GM23338 (cell line): ENCODE measurements at regions not wholly inside any gene's neighbourhood (a gene's known extent, or its start where the extent isn't known, plus 50 kb on each side); places are given as distances from the start of the nearest gene placed in this dataset.

Source experiments
- ATAC-seq: fragments of 200-7000 bp; cut with Tn5 transposase; 3 replicates; pipeline ENCODE4 v1.9.1; 2020
- DNase-seq: peaks from one replicate; pipeline ENCODE4 v3.0.0-alpha.2; 2015; ENCODE audit warnings: low spot score
- H2AFZ ChIP-seq: fragments of 200-600 bp; sonication (generic); 2 replicates; pipeline ENCODE4 v1.8.0; 2016; ENCODE audit warnings: antibody characterized with exemption, mild to moderate bottlenecking, moderate library complexity
- H3F3A ChIP-seq: fragments of 200-600 bp; sonication (generic); replicated peaks from 2 replicates; pipeline ENCODE4 v1.8.0; 2017; ENCODE audit warnings: antibody characterized with exemption, mixed run types, low read depth
- H3K27ac ChIP-seq: fragments of 200-600 bp; sonication (generic); 2 replicates; pipeline ENCODE4 v1.6.1; 2016; ENCODE audit warnings: low read depth
- H3K27me3 ChIP-seq: fragments of 200-600 bp; sonication (generic); 2 replicates; pipeline ENCODE4 v1.8.0; 2016; ENCODE audit warnings: mild to moderate bottlenecking, mixed run types, moderate library complexity; ENCODE audit not compliant: insufficient read depth
- H3K36me3 ChIP-seq: fragments of 200-600 bp; sonication (generic); 2 replicates; pipeline ENCODE4 v1.8.0; 2016; ENCODE audit warnings: mild to moderate bottlenecking; ENCODE audit not compliant: insufficient read depth
- H3K4me1 ChIP-seq: fragments of 200-600 bp; sonication (generic); 2 replicates; pipeline ENCODE4 v1.8.0; 2016; ENCODE audit warnings: mild to moderate bottlenecking, moderate library complexity; ENCODE audit not compliant: insufficient read depth
- H3K4me2 ChIP-seq: fragments of 200-600 bp; sonication (generic); 2 replicates; pipeline ENCODE4 v1.7.1; 2017; ENCODE audit warnings: mixed run types
- H3K4me3 ChIP-seq: fragments of 200-600 bp; sonication (generic); 2 replicates; pipeline ENCODE4 v1.6.1; 2016; ENCODE audit warnings: mixed run types
- H3K79me2 ChIP-seq: fragments of 200-600 bp; sonication (generic); replicated peaks from 2 replicates; pipeline ENCODE4 v1.8.0; 2017; ENCODE audit warnings: mild to moderate bottlenecking; ENCODE audit not compliant: insufficient read depth
- H3K9me2 ChIP-seq: fragments of 200-600 bp; sonication (generic); 2 replicates; pipeline ENCODE4 v1.8.0; 2017; ENCODE audit not compliant: insufficient read depth
- H4K20me1 ChIP-seq: fragments of 200-600 bp; sonication (generic); replicated peaks from 2 replicates; pipeline ENCODE4 v1.8.0; 2017; ENCODE audit warnings: mild to moderate bottlenecking; ENCODE audit not compliant: insufficient read depth
- H3K27ac Mint-ChIP-seq: 2 replicates; pipeline ENCODE4 v1.8.0; 2020; ENCODE audit warnings: inconsistent platforms, mild to moderate bottlenecking, moderate library complexity, mixed read lengths
- H3K27me3 Mint-ChIP-seq: 3 replicates; pipeline ENCODE4 v1.8.0; 2022; ENCODE audit warnings: low read depth, mild to moderate bottlenecking, moderate library complexity, mixed read lengths, inconsistent platforms; ENCODE audit not compliant: insufficient read depth, poor library complexity
- H3K36me3 Mint-ChIP-seq: 3 replicates; pipeline ENCODE4 v1.8.0; 2021; ENCODE audit warnings: low read depth, mild to moderate bottlenecking, inconsistent platforms, moderate library complexity, mixed read lengths
- H3K4me1 Mint-ChIP-seq: 3 replicates; pipeline ENCODE4 v1.8.0; 2020; ENCODE audit warnings: mild to moderate bottlenecking, inconsistent platforms, mixed read lengths
- H3K4me3 Mint-ChIP-seq: 3 replicates; pipeline ENCODE4 v1.8.0; 2021; ENCODE audit warnings: moderate library complexity, mild to moderate bottlenecking, inconsistent platforms, mixed read lengths
- H3K9me3 Mint-ChIP-seq: 3 replicates; pipeline ENCODE4 v1.8.0; 2020; ENCODE audit warnings: moderate library complexity, mild to moderate bottlenecking, inconsistent platforms, mixed read lengths
- CREB1 ChIP-seq: fragments of 250-450 bp; sonication (Bioruptor Pico); IDR thresholded peaks from 2 replicates; pipeline ENCODE4 v1.5.0; 2020; ENCODE audit warnings: low read depth, mild to moderate bottlenecking, moderate library complexity
- CTCF ChIP-seq, 2 experiments: fragments of 200-600 bp in 1 of 2; sonication (generic) in 1 of 2; conservative IDR thresholded peaks; 2 replicates each; pipeline versions ENCODE4 v1.5.1 to v1.6.1; 2016 to 2017; ENCODE audit warnings: antibody characterized with exemption in 2 of 2, low read depth in 2 of 2, mild to moderate bottlenecking in 2 of 2, moderate library complexity in 1 of 2
- ETS1 ChIP-seq: IDR thresholded peaks from 2 replicates; pipeline ENCODE4 v1.6.1; 2016; ENCODE audit warnings: antibody characterized with exemption
- EZH2 ChIP-seq: fragments of 200-600 bp; sonication (generic); IDR thresholded peaks from one replicate; pipeline ENCODE4 v1.8.0; 2017; ENCODE audit warnings: antibody characterized with exemption, mild to moderate bottlenecking, low read depth; ENCODE audit not compliant: unreplicated experiment
- EZH2phosphoT487 ChIP-seq: fragments of 200-600 bp; sonication (generic); IDR thresholded peaks from one replicate; pipeline ENCODE4 v1.8.1; 2018; ENCODE audit warnings: antibody characterized with exemption; ENCODE audit not compliant: unreplicated experiment
- JUNB ChIP-seq: IDR thresholded peaks from one replicate; pipeline ENCODE4 v1.6.1; 2016; ENCODE audit warnings: antibody characterized with exemption; ENCODE audit not compliant: unreplicated experiment
- NANOG ChIP-seq: IDR thresholded peaks from 2 replicates; pipeline ENCODE4 v1.6.1; 2016; ENCODE audit warnings: antibody characterized with exemption, borderline replicate concordance
- POLR2AphosphoS5 ChIP-seq: IDR thresholded peaks from 2 replicates; pipeline ENCODE4 v1.6.1; 2016; ENCODE audit warnings: antibody characterized with exemption, low read depth
- REST ChIP-seq: IDR thresholded peaks from one replicate; pipeline ENCODE4 v1.6.1; 2018; ENCODE audit warnings: antibody characterized with exemption; ENCODE audit not compliant: unreplicated experiment
- STAT1 ChIP-seq: IDR thresholded peaks from one replicate; pipeline ENCODE4 v1.6.1; 2016; ENCODE audit warnings: antibody characterized with exemption; ENCODE audit not compliant: unreplicated experiment
- ZNF114 ChIP-seq: fragments of 250-450 bp; sonication (Bioruptor Pico); IDR thresholded peaks from 2 replicates; pipeline ENCODE4 v1.5.0; 2020; ENCODE audit warnings: mild to moderate bottlenecking, moderate library complexity
- ZNF331 ChIP-seq: fragments of 250-450 bp; sonication (Bioruptor Pico); IDR thresholded peaks from 2 replicates; pipeline ENCODE4 v1.5.0; 2020; ENCODE audit warnings: low read depth, mild to moderate bottlenecking, moderate library complexity
- ZNF462 ChIP-seq: fragments of 250-450 bp; sonication (Bioruptor Pico); IDR thresholded peaks from 2 replicates; pipeline ENCODE4 v1.5.0; 2020; ENCODE audit warnings: mild to moderate bottlenecking, moderate library complexity

GRCh38 chr9:86639287-86639686 lies 285.1 kb upstream of the TUT7 start:
- no peak overlapping the region for H2AFZ ChIP-seq
- no peaks in the 10 kb centered on the region for H3F3A ChIP-seq
- Mint-ChIP-seq H3K36me3 (no peaks in the 10 kb centered on the region), H3K27me3 (peaks cover 5% of the 10 kb centered on the region), H3K4me3 (no peak overlapping the region), H3K27ac (no peak overlapping the region), H3K9me3 (no peaks in the 10 kb centered on the region; the same call in 2 of the 3 replicates), H3K4me1 (peaks cover 18% of the 10 kb centered on the region)
- TF ChIP-seq EZH2: no peak
- TF ChIP-seq POLR2AphosphoS5: no peak
- TF ChIP-seq ZNF114 (CRISPR knock-in tag): no peak
- no peak for TF ChIP-seq CREB1
- TF ChIP-seq REST: no peak
- no peak for TF ChIP-seq ZNF462
- TF ChIP-seq ETS1: no peak
- no peak for TF ChIP-seq ZNF331
- TF ChIP-seq JUNB: no peak
- no peak for TF ChIP-seq STAT1
- no peak for TF ChIP-seq EZH2phosphoT487
- no peak for TF ChIP-seq CTCF (conservative IDR thresholded peaks at IDR 0.05; ENCODE audit: low read depth in 2 of 2)
- TF ChIP-seq NANOG: no peak
- DNase-seq (no peak), ATAC-seq (no peak)
- no peak overlapping the region for H3K27ac ChIP-seq
- H3K4me3 ChIP-seq: no peak overlapping the region
- no peaks in the 10 kb centered on the region for H4K20me1 ChIP-seq
- no peaks in the 10 kb centered on the region for H3K79me2 ChIP-seq
- no peaks in the 10 kb centered on the region for H3K27me3 ChIP-seq
- H3K4me2 ChIP-seq: no peak overlapping the region
- H3K9me2 ChIP-seq: no peaks in the 10 kb centered on the region
- peaks cover 7% of the 10 kb centered on the region; the same call in 1 of the 2 replicates for H3K4me1 ChIP-seq
- H3K36me3 ChIP-seq: no peaks in the 10 kb centered on the region
